ENCODE measurements at regions not wholly inside any gene's neighbourhood (a gene's known extent, or its start where the extent isn't known, plus 50 kb on each side); places are given as distances from the start of the nearest gene placed in this dataset.

DNA sequence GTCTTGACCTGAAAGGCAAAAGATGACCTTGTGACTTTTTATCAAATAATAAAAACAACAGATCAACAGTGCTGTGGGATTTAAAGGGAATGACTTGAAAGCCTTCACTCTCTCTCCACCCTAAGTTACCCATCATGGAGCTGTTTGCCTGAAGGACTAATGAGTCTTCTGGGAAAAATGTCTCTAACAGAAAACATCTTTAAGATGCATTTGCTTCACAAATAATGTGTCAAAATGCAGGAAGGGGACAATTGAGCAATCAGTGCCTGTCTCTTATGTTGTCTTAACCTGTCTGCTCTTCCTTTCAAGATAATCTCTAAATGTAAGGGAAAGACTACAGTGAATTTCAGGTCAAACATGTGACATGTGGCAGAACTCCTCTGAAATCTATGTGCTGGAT lies 766.6 kb downstream of the PDHA2 start:
- no peak for TF ChIP-seq MAX (IDR thresholded peaks at IDR 0.05)
- no peak for TF ChIP-seq RAD21 (IDR thresholded peaks at IDR 0.05; ENCODE audit: low read depth)
- TF ChIP-seq TAF1 (IDR thresholded peaks at IDR 0.05; ENCODE audit: low read depth), result no peak
- TF ChIP-seq YY1 (IDR thresholded peaks at IDR 0.05; ENCODE audit: low read depth), result no peak

Data from Ishikawa (cell line).